ENCODE measurements at regions not wholly inside any gene's neighbourhood (a gene's known extent, or its start where the extent isn't known, plus 50 kb on each side); places are given as distances from the start of the nearest gene placed in this dataset.

- TF ChIP-seq POLR2A (IDR thresholded peaks at IDR 0.05; ENCODE audit: low read length) (no peak), GATA1 (IDR thresholded peaks at IDR 0.05; ENCODE audit: low read depth, low read length) (no peak)
Observed at GRCh38 chr22:23519442-23520157, 60.5 kb downstream of the IGLL1 start.
